ENCODE measurements at regions not wholly inside any gene's neighbourhood (a gene's known extent, or its start where the extent isn't known, plus 50 kb on each side); places are given as distances from the start of the nearest gene placed in this dataset.
"Not testable (repeated sequence)": the region's sequence is repeated elsewhere in the genome, so short reads cannot be mapped to it uniquely, and the experiment has no call there.

GRCh38 chr9:74036549-74037231, 460.4 kb upstream of the RORB start:
- no peak for DNase-seq

GRCh38 chr9:74037274-74037673, 459.9 kb upstream of the RORB start:
- DNase-seq: no peak

- no peak for DNase-seq
Observed at GRCh38 chr9:74041588-74041987, 455.5 kb upstream of the RORB start.

- no peak for DNase-seq
Observed at GRCh38 chr9:74044844-74045243, 452.3 kb upstream of the RORB start.

GRCh38 chr9:74056023-74056422, 441.1 kb upstream of the RORB start:
- DNase-seq: no peak

GRCh38 chr9:74057051-74057450, 440.1 kb upstream of the RORB start:
- not testable (repeated sequence) for DNase-seq

GRCh38 chr9:74064702-74065101, 432.4 kb upstream of the RORB start:
- no peak for DNase-seq

GRCh38 chr9:74066128-74066527, 431.0 kb upstream of the RORB start:
- DNase-seq: no peak

- no peak for DNase-seq
Observed at GRCh38 chr9:74066605-74067004, 430.5 kb upstream of the RORB start.

GRCh38 chr9:74071502-74071901, 425.6 kb upstream of the RORB start:
- no peak for DNase-seq

- DNase-seq: no peak
Observed at GRCh38 chr9:74073897-74074296, 423.2 kb upstream of the RORB start.

GRCh38 chr9:74078647-74079046, 418.5 kb upstream of the RORB start:
- no peak for DNase-seq

GRCh38 chr9:74080652-74081051, 416.5 kb upstream of the RORB start:
- not testable (repeated sequence) for DNase-seq

GRCh38 chr9:74083681-74084433, 413.3 kb upstream of the RORB start:
- DNase-seq: no peak

GRCh38 chr9:74085384-74086037, 411.6 kb upstream of the RORB start:
- not testable (repeated sequence) for DNase-seq

GRCh38 chr9:74090921-74091320, 406.2 kb upstream of the RORB start:
- not testable (repeated sequence) for DNase-seq

GRCh38 chr9:74092491-74092834, 404.7 kb upstream of the RORB start:
- no peak for DNase-seq

GRCh38 chr9:74094037-74094436, 403.1 kb upstream of the RORB start:
- DNase-seq: not testable (repeated sequence)

GRCh38 chr9:74094766-74095165, 402.4 kb upstream of the RORB start:
- no peak for DNase-seq

- DNase-seq: no peak
Observed at GRCh38 chr9:74095925-74096324, 401.2 kb upstream of the RORB start.

- DNase-seq: no peak
Observed at GRCh38 chr9:74096420-74096819, 400.7 kb upstream of the RORB start.

- no peak for DNase-seq
Observed at GRCh38 chr9:74100042-74100441, 397.1 kb upstream of the RORB start.

GRCh38 chr9:74102148-74102547, 395.0 kb upstream of the RORB start:
- not testable (repeated sequence) for DNase-seq

GRCh38 chr9:74102702-74103101, 394.4 kb upstream of the RORB start:
- DNase-seq: no peak

All from activated CD4-positive, CD25-positive, alpha-beta regulatory T cell (primary cell).